ENCODE measurements at regions not wholly inside any gene's neighbourhood (a gene's known extent, or its start where the extent isn't known, plus 50 kb on each side); places are given as distances from the start of the nearest gene placed in this dataset.

DNA sequence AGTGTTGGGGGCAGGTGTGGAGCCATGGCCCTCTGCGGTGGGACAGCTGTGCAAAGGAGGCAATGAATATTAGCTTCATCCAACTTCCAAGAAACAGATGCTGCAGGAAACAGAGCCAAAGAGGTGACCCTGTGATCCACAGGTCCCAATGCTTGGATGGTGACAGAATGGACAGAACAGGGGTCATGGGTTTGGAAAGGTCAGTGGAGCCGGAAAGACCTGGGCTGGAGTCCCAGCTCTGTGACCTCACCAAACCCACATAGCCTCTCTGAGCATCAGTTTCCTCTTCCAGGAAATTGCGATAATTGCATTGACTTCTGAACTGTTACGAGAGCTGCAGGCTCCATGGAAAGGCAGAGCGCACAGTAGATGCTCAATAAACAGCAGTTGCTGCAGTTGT, 110.2 kb upstream of the GSC start:
- no peak for DNase-seq

DNA sequence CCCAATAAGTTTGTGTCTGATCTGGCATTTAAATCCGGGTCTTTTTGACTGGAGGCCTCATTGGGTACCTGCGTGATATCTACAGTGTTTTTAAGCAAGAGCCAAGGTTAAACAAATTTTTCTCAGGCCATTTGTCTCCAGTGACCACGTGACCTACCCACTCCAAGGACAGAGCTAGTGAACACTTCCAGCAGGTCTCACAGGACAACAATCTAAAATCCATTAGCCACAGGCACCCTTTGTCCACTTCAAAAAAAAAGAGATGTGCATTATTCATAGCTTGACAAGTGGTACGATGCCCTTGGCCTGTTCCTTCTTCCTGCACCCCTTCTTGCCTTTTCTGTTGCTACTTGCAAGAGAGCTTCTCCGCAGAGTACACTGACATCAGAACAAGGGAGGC, 109.6 kb upstream of the GSC start:
- DNase-seq = no peak

- DNase-seq = no peak
Observed at GRCh38 chr14:94876306-94876705, 106.4 kb upstream of the GSC start.

- DNase-seq = no peak
Observed at GRCh38 chr14:94875256-94875655, 105.3 kb upstream of the GSC start.

DNA sequence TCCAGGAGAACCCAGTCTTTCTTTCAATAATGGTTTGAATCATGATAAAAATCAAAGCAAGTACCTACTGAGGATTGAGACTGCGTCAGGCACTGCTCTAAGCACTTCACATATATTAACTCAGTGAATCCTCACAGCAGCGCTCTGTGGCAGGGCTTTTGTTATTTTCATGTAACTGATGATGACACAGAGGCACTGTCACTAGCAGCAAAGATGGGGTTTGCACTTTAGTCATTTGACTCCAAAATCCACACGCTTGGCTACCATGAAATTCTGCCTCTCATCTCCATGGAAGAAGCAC, 98.8 kb upstream of the GSC start:
- no peak for DNase-seq

GRCh38 chr14:94867946-94868771, 98.2 kb upstream of the GSC start:
- DNase-seq = no peak

DNA sequence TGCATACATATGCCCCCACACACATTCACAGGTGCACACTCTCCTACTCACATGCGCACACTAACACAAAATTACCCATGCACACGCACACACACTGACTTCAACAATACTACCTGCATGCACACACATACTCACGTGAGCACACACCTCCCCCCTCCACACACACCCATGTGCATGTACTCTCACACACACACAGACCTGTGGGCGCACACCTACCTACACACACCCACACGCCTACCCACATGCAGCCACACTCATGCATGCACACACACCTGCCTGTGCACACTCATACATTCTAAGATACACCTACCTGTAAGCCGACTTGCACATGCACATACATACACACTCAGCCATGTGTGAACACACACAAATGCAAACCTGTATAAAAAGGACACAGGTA, 97.3 kb upstream of the GSC start:
- DNase-seq = no peak

DNA sequence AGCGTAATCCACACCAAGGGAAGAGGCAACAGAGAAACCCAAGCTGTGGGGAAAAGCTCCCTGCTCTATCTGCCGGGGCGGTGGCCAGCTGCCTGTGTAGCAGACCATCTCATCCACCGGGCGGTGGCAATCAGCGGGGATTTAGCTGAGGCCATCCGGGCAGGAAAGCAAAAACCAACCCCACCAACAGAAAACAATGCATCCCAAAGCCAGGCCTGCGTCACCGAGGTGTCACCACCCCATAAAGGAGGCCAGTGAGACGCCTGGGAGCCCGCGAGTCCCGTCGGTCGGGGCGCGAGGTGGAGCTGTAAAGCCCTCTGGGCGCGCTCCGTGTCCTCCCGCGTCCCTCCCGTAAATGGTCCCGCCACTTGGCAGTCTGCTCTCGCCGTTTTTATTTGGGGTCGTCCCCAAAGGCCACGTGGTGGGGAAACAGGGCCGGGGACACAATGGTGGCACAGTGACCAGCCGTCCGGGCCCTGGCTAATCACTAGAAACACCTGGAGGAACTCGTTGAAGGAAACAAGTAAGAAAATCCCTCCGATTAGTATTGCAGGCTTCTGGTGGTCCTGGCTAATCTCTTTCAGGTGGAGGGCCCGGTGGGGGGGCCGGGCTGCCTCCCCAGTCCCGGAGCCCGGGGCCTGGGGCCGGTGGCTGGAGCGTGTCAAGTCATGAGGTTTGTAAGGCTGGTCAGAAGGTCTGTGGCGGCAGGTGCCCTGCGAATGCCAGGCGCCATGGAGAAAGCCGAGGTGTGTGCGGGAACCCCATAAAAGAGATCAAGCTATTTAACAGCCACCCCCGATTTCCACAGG, 94.7 kb upstream of the GSC start:
- no peak for DNase-seq

DNA sequence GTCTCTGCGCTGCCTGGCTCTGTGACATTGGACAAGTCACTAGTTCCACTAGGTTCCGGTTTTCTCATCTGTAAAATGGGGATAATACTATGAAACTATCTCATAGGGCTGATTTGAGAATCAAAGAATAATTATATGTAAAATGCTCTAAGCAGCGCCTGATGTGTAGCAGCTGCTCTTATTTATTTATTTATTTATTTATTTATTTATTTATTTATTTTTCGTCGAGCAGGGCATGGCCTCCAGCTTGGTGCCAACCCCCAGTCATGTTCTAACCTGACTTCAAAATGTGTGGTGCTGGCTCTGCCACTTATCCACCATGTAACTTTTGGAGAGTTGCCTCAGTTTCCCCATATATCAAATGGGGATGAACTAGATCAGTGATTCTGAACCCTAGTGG, 93.5 kb upstream of the GSC start:
- DNase-seq = no peak

- DNase-seq = no peak
Observed at GRCh38 chr14:94857950-94858349, 88.0 kb upstream of the GSC start.

GRCh38 chr14:94853920-94854319, 84.0 kb upstream of the GSC start:
- no peak for DNase-seq

GRCh38 chr14:94850309-94851211, 80.6 kb upstream of the GSC start:
- DNase-seq = no peak

GRCh38 chr14:94844593-94845152, 74.8 kb upstream of the GSC start:
- no peak for DNase-seq

GRCh38 chr14:94840467-94840866, 70.6 kb upstream of the GSC start:
- no peak for DNase-seq

DNA sequence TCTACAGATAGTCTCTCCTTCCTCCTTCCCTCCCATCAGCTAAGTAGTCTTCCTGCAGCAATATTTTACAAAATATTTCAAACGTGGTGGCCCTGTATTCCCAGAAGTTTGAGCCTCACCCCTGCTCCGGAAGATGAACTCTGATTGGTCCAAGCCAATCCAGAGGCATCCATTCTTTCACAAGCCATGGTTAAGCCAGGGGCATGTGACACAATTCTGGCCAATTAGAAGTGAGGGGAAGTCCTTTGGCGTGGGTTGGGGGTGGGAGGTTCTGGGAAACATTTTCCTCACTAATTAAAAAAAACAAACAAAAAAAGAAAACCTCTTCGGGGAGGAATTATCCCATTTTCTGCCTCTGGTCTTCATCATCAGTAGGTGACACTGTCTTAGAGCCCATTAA, 69.4 kb upstream of the GSC start:
- no peak for DNase-seq

DNA sequence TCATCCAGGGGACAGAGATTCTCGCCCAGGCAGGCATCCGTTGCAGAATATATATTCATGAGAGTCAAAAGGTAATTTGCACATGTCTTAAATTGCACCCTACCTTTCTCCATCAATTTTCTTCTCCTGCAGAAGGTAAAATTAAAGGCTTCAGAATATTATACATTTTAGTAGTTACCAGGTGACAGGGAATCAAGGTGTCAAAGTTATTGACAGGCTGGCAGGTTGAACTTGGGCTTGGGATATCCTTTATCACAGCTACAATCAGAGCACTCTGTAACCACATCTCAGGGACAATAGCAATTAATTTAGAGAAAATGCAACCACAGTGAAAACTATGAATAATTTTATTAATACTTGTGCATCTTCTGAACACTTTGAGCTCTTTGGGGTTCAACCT, 66.9 kb upstream of the GSC start:
- no peak for DNase-seq

DNA sequence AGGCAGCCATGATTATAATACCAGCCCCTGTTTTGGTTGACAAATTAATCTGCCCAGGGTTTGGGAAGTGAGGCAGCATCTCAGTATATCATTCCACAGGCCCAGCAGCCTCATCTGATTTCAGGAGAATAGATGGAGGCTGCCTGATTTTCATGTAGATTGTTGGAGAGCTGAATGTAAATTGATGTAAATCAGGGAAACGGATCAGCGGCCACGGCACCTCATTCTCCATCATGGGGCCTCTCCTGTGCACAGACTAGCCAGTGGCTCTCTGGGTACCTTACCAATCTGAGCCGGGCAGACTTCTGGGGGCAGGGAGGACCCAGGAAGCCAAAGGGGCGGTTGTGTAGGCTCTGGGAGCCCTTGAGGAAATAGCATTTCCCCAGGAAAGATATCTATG, 63.7 kb upstream of the GSC start:
- DNase-seq = no peak

- DNase-seq = no peak
Observed at GRCh38 chr14:94831085-94831484, 61.2 kb upstream of the GSC start.

DNA sequence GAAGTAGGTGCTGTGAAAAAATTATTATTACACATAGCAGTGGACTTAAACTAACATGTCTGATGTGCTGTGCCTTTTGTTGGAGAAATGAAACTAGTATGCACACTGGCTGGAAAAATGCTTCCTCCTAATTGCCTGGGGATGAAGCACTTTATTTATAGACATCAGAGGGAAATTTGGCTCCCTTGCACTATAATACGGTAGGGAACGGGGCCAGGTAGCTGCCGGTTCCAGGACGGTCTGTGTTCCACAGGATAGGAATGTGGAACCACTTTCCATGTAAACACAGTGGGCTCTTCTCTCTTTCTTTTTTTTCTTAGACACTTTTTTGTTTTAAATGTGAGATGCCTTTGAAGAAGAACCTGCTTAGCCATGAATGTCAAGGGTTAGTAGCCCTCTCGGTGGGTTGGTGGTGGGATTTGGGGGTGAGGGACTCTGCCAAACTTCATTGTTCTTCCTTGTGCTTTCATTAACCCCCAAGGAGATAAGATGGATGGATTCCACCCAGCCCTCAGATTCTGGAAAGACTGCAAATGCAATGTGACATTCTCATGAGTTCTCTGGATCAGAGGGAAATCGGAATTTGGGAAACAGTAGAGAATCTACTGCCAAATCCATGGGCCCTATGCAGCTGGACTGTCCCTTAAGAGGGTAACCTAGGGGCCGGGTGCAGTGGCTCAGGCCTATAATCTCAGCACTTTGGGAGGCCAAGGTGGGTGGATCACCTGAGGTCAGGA, 58.0 kb upstream of the GSC start:
- DNase-seq = no peak

DNA sequence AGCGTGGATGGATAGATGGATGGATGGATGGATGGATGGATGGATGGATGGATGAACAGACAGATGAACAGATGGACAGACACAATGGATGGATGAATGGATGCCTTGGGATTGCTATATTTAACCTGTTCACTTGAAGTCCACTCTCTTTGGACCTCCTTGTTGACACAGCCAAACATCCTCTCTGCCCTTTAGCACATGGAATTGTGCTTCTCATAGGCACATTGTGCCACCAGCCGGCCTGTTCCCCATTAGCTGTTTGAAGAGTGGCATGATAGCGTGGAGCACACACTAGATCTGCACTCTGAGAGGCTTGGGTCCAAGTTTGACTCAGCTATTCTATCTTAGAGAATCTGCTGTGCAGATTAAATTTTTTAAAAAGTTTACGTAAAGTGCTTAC, 56.9 kb upstream of the GSC start:
- no peak for DNase-seq

GRCh38 chr14:94823556-94824341, 53.8 kb upstream of the GSC start:
- DNase-seq = no peak

DNA sequence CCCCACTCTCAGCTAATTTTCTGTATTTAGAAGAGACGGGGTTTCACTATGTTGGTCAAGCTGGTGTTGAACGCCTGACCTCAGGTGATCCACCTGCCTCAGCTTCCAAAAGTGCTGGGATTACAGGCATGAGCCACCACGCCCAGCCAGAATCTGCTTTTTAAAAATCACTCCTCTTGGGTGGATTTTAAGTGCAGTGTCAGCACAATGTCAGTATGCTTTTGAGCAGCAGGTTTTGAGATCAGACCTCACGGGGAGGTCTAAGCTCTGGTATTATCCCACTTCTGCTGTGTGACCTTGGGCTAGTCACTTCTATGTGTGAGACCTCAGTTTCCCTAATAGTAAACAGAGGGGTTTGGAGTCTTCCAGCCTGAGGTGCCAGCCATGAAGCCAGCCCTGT, 51.8 kb upstream of the GSC start:
- no peak for DNase-seq

All from NCI-H1436 (cell line).